ENCODE measurements at regions not wholly inside any gene's neighbourhood (a gene's known extent, or its start where the extent isn't known, plus 50 kb on each side); places are given as distances from the start of the nearest gene placed in this dataset.
"Not testable (repeated sequence)": the region's sequence is repeated elsewhere in the genome, so short reads cannot be mapped to it uniquely, and the experiment has no call there.

DNA sequence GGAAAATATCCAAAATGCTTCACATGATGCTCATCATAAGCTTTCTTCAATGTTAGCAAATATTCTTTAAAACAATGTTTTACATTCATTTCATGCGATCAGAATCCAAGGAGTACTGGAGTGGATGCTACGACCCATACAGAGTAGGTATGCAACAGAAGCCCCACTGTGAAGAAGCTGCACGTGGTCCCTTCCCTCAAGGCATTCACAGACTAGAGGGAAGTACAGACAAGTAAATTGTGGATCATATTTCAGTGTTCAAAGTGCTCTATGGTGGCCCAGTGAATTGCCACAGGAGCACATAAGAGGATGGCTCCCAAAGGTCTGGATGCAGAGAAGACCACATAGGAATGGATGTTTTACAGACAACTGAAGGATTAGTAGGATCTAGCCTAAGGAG lies 789.9 kb downstream of the IGSF11 start:
- DNase-seq = no peak

DNA sequence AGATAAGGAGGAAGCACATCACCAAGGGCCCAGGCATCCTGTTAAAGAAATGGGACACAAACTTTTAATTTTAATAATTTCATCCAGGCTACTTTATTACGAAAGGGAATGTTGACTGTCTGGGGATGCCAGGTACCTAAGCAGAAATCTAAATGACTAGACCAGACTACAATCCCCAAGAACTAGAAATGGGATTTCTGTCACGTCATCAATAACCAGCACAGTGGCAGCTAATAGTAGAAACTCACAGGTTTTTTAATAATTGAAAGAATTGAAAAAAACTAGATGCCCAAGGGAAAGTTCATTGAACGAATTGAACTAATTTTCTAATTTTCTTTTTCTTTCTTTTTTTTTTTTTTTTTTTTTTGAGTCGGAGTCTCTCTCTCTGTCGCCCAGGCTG lies 789.3 kb downstream of the IGSF11 start:
- no peak for DNase-seq

DNA sequence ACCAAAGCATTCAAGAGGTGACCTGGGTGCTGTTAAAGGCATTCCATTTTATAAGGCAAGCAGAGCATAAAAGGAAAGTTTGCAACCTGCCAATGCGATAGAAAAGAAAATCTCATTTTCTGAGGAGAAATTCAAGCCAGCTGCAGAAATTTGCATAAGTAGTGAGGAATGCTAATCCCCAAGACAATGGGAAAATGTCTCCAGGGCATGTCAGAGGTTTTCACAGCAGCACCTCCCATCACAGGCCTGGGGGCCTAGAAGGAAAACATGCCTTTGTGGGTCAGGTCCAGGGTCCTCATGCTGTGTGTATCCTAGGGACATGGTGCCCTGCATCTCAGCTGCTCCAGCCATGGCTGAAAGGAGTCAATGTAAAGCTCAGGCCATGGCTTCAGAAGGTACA lies 775.8 kb downstream of the IGSF11 start:
- not testable (repeated sequence) for DNase-seq

DNA sequence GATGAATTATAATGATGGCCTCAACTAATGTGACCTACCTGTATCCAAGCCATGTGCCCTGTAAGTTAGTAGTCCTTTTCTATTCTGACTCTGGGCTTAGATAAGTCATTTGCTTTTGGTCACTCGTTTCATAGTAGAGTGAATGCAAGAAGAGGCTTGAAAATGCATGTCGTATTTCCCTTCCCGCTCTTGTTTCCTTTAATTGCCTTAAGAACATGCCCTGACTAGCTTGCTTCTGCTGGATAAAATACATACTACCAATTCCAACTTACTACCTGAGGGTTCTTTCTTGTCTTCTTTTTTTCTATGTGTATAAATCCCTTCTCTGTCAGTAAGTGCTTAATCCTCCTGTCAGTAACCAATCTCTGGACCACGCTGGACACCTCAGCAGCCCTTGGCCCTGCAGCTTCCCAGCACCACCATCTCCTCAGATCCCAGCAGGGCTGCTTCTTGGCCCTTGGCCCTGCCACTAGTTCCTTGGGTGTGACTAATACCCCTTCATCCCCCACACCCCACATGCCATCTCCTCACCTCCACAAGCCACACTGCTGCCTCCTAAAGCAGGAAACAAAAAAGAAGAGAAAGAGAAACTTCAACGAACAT lies 771.7 kb downstream of the IGSF11 start:
- no peak for DNase-seq

DNA sequence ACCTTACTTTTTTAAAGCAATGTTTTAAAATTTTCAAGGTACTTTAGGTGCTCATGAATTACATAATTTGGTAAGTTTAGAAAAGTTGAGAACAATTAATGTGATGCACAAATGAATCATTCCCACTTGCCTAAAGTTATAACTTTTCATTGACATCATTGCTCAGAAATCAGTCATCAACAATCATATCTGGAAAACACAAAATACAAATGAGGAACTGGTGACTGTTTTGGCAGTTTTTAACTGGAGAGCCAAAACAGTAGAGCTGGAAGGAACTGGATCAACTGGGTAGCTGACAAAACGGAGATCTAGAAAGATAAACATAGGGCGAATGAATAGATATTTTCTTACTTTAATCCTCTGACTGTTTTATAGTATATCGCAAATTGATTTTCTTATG lies 767.1 kb downstream of the IGSF11 start:
- no peak for DNase-seq

DNA sequence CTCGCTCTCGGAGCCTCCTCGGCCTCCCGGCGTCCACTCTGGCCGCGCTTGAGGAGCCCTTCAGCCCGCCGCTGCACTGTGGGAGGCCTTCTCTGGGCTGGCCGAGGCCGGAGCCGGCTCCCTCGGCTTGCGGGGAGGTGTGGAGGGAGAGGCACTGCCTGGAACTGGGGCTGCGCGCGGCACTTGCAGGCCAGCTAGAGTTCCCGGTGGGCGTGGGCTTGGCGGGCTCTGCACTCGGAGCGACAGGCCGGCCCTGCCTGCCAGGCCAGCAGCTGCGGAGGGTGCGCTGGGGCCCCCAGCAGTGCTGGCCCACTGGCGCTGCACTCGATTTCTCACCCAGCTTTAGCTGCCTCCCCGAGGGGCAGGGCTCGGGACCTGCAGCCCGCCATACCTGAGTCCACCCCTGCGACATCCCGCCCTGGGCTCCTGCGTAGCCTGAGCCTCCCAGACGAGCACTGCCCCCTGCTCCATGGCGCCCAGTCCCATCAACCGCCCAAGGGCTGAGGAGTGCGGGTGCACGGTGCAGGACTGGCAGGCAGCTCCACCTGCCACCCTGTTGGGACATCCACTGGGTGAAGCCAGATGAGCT lies 765.0 kb downstream of the IGSF11 start:
- DNase-seq = no peak

DNA sequence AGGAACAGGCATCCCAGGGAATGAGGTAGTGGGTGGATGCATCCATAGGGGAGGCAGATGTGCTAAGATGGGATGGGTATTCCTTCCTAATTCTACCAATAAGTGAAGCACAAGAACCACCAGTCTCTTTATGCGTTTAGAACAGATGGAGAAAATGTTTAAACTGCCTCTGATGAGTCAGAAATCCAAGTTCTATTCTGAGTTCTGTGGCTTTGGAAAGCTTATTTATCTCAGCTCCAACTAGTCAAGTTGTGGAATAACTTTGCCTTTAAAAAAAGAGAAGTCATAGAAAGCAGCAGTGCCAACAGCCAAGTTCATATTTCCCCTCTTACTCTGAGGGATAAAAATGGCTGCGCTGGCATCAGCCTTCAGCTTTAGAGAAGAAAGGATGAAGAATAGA lies 761.7 kb downstream of the IGSF11 start:
- no peak for DNase-seq

DNA sequence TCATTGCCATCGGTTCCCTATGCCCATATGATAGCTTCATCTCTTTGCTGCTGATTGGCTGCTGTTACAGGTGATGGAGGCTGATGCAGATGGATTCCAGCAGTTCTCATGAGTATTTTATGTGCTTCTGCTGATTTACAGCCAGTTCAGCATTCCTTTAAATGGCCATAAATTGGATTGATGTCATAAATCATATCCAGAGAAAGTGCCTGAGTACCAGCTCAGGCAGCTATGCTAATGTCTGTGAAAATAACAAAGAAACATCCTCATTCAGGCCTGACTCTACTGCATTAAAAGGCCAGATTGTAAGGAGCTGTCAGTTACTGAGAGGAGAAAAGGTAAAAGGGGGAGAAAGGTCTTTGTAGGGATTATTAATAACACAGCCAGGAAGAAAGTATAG lies 756.8 kb downstream of the IGSF11 start:
- DNase-seq = no peak

DNA sequence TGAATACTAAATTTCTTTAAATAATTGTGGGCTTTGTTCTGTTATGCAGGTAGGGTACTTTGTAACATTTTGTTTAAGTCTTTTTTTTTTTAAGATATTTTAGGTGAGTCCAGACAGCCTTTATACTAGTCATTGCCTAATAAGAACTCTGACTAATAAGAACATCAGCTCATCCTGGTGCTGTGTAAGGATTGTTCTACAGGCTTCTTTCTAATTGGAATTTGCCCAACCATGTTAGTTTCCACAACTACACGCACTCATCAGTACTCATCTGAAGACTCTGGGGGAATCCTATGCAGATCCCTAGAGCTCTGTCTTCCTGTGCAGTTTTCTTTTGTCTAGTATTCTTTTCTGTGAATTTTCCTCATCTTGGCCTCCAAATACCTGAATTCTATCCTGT lies 741.8 kb downstream of the IGSF11 start:
- no peak for DNase-seq

DNA sequence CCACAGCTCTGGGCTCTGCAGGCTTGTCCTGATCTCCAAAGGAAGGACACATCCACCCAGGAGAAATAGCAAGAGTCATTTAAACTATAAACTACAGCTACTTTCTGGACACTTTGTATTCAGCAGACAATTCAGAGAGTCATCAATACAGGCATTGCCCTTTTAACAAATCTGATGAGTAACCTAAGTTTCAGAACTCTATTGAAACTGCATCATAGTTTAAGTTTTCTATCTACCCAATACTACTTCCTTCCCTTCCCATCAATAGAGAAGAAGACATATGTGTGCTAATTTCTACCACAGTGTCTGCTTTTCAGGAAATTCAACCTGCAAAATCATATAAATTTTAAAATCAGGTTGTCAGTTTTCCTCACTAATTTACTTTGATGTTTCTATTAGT lies 736.5 kb downstream of the IGSF11 start:
- no peak for DNase-seq

DNA sequence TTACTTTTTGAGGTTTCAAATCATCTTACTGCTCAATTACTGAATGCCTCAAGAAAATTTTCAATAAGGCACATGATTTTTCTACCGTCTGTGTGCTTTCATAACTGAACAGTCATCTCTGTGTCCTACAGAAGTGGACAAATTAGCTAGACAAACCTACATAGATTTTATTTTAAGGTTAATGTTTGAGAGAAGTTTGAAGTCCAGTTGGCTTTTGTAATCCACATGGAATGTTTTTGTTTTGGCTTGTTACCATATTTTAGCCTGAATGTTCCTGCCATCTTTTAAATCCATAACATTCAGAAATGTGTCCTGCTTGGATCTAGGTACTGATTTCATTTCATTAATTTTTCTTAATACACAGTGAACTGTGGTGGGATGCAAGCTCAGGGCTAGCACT lies 730.1 kb downstream of the IGSF11 start:
- DNase-seq = no peak

DNA sequence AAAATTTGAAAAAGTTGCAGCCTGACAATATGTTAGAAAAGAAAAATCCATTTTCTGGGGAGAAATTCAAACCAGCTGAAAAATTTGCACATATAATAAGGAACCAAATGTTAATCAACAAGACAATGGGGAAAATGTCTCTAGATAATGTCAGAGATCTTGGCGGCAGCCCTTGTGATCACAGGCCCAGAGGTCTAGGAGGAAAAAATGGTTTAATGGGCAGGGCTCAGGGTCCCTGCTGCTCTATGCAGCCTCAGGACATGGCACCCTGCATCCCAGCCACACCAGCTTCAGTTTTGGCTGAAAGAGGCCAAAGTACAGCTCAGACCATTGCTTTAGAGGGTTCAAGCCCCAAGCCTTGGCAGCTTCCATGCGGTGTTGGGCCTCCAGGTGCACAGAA lies 701.9 kb downstream of the IGSF11 start:
- no peak for DNase-seq

DNA sequence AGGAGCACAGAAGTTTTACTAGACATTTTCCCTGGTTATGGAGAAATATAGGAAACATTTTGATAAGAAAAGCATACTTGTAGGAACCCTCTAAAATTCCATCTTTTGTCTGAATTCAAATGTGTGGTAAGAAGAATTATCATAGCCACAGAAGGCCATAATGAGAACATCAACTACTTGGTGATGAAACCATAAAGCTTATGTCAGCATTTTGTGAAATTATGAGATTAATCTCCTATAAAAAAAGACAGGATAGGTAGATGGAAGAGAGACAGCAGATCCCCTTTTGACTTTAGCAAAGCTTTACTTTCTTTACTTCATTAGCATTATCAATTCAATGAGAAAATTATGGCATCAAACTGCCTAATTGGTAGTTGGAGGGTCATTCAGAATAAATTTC lies 697.0 kb downstream of the IGSF11 start:
- no peak for DNase-seq

DNA sequence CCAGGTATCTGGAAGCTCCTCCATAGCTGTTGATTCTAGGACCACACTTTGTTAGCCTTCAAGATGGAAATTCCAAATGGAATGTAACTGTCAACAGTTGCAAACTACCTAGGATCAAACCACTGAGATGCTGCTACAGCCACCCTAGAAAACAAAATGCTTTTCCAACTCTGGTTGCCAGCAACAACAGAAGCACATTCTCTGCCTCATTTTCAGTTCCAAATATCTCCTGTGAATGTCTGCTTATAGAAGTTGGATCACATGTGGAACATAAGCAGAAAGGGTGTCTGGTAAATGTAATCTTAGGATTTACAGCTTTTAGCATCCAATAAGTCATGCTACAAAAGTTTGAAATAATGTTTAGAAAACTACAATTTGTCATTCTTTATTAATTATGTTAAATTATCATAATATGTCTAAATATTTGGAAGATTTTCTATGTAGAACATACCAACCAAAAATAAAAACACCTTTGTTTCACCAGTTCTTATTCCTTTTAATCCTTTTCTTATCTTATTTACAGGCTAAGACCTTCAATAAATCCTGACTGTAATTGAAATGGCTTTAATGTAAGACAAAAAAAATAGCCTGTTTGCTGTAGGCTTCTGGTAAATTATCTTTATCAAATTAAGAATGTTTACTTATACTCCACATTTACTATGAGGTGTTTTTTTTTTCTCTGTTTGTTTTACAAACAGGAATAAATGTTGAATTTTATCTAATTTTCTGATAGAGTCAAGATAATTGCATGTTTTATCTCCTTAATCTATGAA lies 687.1 kb downstream of the IGSF11 start:
- DNase-seq = no peak

DNA sequence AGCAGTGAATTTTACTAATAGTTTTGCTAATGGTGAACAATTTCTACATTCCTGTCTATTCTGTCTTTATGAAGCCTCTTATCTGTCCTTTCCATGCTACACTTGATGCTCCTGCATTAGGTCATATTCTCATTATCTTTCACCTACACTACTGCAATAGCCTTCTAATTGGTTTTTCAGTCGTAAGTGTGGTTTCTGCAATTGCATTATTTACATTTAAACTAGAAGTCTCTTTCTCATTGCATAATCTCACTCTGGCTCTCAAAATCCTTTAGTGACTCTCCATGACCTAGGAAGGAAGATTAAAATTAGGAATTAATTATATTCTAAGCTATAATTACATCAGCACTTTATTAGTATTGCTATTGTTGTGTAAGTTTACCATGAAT lies 686.5 kb downstream of the IGSF11 start:
- no peak for DNase-seq

DNA sequence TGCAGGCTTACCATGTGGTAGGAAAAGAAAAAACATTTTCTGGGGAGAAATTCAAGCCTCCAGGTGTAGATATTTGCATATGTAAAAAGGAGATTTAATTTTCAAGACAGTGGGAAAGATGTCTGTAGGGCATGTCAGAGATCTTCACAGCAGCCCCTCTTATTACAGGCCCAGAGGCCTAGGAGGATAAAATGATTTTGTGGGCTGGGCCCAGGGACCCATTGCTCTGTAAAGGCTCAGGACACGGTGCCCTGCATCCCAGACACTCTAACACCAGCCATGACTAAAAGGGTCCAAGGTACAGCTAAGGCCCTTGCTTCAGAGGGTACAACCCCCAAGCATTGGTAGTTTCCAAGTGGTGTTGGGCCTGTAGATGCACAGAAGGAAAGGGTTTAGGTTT lies 680.1 kb downstream of the IGSF11 start:
- no peak for DNase-seq

DNA sequence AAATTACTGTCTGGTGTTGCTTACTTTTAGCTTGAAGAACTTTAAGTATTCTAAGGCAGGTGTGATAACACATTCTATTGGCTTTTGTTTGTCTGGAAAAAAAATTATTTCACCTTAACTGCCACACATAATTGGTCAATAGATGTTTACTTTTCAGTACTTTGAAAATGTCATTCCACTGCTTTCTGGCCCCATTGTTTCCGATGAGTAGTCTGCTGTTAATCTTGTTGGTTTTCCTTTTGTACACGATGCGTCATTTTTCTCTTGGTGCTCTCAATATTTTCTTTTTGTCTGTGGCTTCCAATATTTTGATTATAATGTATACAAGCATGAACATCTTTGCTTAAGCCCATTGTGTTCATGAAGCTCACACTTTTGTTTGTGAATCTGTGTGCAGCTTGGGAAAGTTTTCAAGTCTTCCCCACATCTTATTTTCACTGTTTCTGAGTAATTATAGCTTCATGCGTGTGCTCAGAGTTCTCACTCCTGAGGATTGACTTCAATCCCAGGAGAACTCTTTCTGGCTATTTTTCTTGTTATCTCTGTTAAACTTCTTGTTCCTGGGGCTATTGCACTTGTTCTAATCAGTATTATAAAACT lies 664.7 kb downstream of the IGSF11 start:
- no peak for DNase-seq

DNA sequence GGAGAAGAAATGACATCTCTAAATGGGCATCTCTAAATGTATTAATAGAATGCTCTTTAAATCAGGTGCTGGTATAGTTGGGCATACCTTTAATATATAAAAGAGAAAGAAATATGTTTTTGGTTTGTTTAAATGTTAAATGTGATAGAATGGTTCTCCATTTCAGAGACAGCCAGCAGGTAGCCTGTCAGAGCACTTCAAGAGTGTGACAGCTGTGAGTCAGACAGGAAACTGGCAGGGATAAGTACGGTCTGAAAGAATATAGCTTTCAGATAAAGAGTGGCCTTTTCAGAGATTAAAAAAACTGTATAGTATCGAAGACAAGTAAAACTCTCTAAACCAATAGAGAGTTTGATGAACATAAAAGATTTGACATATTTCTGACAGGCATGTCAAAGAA lies 654.1 kb downstream of the IGSF11 start:
- DNase-seq = no peak

DNA sequence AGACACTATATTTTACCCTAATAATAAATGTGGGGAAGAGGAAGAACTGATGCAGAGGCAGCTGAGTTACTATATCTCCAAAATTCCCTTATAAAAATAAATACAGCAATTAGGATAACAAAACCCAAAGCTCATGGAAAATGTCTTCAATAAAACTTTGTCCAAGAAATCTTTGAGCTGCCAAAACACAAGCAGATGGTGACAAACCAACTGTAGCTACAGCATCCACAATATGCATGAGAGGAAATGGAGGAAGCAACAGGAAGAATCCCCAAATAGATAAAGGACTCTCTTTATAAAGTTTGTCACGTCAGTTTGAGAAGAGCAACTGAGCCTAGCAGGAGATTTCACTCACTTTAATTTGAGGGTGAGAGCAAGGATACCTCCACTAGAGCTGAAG lies 638.2 kb downstream of the IGSF11 start:
- no peak for DNase-seq

DNA sequence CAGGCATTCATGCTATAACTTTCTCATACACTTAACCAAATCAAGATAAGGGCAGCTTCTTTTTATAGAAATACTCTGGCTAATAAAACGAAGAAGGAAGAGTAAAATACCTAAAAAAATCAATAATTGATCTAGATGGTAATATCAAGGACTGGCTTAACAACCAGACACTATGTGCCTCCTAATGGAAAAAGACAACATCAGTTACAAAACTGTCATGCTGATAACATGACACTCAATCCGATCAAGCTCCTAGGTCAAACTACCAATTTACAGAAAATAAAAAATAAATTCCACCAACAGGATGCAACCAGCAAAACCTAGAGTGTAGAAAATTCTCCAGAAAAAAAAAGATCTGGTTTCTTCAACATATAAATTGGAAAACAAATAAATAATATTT lies 634.6 kb downstream of the IGSF11 start:
- DNase-seq = no peak

DNA sequence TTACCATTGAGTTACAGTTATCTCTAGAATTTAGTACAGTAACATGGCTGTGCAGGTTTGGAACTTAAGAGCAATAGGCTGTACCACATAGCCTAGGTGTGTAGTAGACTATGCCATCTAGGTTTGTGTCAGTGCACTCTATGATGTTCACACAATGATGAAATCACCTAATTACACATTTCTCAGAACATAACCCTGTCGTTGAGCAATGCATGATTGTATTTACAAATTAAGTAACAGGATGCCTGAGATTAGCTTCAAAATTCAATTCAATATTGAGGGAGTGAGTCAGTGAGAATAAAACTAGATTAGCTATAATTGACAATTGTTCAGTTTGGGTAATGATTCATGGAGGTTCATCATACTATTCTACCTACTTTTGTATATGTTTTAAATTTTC lies 633.8 kb downstream of the IGSF11 start:
- DNase-seq = no peak

DNA sequence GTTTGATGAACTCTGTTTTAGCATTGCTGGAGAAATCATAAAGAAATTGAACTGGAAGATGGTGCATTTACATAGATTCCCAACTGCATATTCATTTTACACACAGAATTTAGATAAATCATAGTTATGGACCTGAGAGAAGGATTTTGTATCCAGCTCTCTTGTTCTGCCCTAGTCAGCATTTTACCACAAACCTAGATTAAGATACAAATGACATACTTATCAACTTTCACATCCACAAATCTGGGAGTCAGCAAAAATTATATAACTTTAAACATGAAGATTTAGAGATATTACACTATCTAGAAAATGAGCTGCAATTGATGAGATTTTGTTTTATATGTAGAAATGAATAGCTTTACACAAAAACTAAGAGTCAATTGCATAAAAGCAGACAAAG lies 632.8 kb downstream of the IGSF11 start:
- no peak for DNase-seq

DNA sequence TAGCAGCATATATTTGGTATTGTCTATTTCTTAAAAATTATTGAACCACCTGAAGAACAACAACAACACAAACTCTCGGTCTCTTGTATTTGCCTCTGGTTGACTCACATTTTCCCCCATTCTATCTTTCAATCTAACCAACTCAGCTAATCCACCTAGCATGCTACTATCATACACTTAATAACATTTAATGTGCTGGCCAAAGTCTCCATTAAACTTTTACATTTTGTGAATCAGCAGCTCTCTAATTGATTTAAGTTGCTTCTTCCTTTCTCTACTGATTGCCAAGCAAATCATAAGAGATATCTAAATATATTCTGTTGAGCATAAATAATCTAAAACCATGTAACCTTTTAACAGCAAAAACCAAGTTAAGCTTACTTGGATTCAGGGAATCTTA lies 631.7 kb downstream of the IGSF11 start:
- DNase-seq = no peak

DNA sequence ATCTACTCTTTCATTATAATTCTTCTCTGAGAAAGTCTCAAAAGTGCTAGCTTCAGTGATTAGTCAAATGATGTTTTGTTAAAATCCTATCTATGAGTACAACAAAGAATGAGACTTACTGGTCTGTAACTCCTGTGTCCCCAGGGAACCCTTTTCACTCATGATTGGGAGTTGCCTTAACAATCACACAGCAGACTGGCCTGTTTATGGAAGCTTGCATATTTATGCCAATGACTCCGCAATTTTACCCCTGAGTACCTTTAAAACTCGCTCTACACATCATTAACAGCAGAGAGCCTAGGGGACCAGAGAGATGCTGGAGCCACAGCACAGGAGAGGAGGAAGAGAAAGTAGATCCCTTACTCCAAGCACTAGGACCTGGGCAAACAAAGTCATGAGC lies 628.1 kb downstream of the IGSF11 start:
- DNase-seq = no peak

Data from NCI-H1694 treated with DMSO at 0.1 percent for 48 hours (cell line).